Bronchial epithelial cell (primary cell): ENCODE measurements at regions not wholly inside any gene's neighbourhood (a gene's known extent, or its start where the extent isn't known, plus 50 kb on each side); places are given as distances from the start of the nearest gene placed in this dataset.

Source experiments
- DNase-seq: peaks from one replicate; pipeline ENCODE4 v3.0.0-alpha.2; 2010; ENCODE audit warnings: low read depth
- FAIRE-seq: peaks from 2 replicates; lab custom pipeline; 2011; peaks lifted over from hg19 to GRCh38; lab: Jason Lieb, UNC
- H3K27me3 ChIP-seq: 2 replicates; pipeline ENCODE4 v1.5.1; 2011; ENCODE audit warnings: low read length; ENCODE audit not compliant: control insufficient read depth, insufficient read depth
- H3K36me3 ChIP-seq: 2 replicates; pipeline ENCODE4 v1.5.1; 2011; ENCODE audit warnings: low read length; ENCODE audit not compliant: control insufficient read depth, insufficient read depth
- H3K4me3 ChIP-seq: 2 replicates; pipeline ENCODE4 v1.5.1; 2011; ENCODE audit warnings: mild to moderate bottlenecking, low read depth, low read length, control low read depth
- TF ChIP-seq, protein P1 (sequence below): IDR thresholded peaks from 2 replicates; pipeline ENCODE4 v1.5.1; 2011; ENCODE audit warnings: mild to moderate bottlenecking, moderate library complexity, low read length, control low read depth, inconsistent platforms; ENCODE audit not compliant: insufficient read depth, severe bottlenecking

GRCh38 chr18:60925892-60926291 is 407.3 kb upstream of the CDH20 start:
- FAIRE-seq (no peak), DNase-seq (no peak)
- Histone ChIP-seq H3K27me3 (no peaks in the 10 kb centered on the region), H3K4me3 (no peak overlapping the region), H3K36me3 (no peaks in the 10 kb centered on the region)
- TF ChIP-seq, protein P1, sequence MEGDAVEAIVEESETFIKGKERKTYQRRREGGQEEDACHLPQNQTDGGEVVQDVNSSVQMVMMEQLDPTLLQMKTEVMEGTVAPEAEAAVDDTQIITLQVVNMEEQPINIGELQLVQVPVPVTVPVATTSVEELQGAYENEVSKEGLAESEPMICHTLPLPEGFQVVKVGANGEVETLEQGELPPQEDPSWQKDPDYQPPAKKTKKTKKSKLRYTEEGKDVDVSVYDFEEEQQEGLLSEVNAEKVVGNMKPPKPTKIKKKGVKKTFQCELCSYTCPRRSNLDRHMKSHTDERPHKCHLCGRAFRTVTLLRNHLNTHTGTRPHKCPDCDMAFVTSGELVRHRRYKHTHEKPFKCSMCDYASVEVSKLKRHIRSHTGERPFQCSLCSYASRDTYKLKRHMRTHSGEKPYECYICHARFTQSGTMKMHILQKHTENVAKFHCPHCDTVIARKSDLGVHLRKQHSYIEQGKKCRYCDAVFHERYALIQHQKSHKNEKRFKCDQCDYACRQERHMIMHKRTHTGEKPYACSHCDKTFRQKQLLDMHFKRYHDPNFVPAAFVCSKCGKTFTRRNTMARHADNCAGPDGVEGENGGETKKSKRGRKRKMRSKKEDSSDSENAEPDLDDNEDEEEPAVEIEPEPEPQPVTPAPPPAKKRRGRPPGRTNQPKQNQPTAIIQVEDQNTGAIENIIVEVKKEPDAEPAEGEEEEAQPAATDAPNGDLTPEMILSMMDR: no peak

DNA sequence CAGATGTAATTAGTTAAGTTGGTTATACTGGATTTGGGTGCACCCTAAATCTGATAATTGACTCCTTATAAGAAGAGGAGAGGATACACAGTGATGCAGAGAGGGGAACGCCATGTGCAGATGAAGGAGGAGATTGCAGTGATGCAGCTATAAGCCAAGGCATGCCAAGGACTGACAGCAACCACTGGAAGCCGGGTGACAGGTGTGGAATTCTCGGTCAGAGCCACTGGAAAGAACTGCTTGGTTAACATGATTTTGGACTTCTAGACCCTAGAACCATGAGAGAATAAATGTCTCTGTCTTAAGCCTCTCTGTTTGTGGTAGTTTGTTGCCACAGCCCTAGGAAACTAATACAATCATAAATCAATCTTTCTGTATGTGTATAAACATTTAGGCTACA is 403.3 kb upstream of the CDH20 start:
- FAIRE-seq: peak; percentile 23
- no peaks in the 10 kb centered on the region for H3K36me3 ChIP-seq
- DNase-seq: no peak
- H3K4me3 ChIP-seq: no peak overlapping the region
- H3K27me3 ChIP-seq: no peaks in the 10 kb centered on the region
- TF ChIP-seq, protein P1: no peak

DNA sequence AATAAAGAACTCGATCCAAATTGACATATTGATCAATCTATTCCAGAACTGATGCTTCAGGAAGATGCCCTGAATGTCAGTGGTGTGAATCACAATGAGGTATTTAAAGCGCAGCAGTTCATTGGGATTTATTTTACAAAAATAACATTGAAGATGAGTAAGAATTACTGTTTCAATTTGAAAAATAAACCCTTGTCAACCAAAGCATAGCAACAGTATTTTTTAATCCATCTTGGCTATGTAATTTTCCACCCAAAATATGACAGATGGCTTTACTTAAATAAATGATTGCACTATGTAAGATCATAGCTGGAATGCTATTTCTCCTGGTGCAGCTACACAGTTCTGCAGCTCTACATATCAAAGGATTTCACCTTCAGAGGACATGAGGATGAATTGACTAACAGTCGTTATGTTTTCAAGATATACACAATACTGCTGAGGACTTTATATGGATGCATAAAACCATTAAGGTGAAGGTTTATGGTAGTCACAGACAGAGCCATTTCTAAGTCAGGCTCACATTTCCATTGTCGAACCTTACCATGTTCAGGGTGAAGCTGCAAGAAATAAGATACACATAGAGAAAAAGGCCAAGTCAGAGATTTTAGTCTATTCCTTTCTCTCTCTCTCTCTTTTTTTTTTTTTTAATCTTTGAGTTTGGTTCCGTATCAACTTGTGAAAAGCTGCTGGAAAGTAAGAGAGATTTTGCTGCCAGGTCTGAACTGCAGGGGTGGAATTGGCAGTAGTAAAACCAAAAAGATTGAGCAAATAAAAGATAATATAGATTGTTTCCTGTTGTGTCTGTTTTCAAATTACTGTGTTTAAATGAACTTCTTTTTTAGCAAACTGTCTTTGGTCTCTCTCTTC is 398.0 kb upstream of the CDH20 start:
- FAIRE-seq (no peak), DNase-seq (no peak)
- TF ChIP-seq, protein P1: no peak
- Histone ChIP-seq H3K27me3 (no peaks in the 10 kb centered on the region), H3K4me3 (no peak overlapping the region), H3K36me3 (no peaks in the 10 kb centered on the region)

GRCh38 chr18:60936101-60936500 is 397.1 kb upstream of the CDH20 start:
- TF ChIP-seq, protein P1: no peak
- no peak for DNase-seq
- FAIRE-seq: no peak

DNA sequence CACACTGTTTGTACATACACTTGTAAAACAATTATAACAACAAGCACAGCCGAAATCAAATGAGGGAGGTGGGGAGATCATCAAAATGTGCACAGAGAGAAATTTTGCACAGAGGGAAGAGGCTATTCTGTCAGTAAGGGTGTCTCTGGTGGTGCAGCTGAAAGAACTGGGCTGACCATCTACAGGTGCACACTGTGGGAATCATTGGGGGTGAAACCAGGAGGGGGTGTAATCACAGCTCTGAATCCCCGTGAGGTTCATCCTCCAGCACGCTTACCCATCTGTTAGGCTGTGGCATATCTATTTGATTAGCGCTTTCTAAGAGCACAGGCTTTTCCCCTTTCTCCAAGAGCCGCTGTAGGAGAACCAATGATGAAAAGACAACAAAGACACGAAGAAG is 389.9 kb upstream of the CDH20 start:
- TF ChIP-seq, protein P1: no peak
- H3K36me3 ChIP-seq: no peaks in the 10 kb centered on the region
- no peak overlapping the region for H3K4me3 ChIP-seq
- no peak for FAIRE-seq
- no peak for DNase-seq
- H3K27me3 ChIP-seq: no peaks in the 10 kb centered on the region

More at GRCh38 chr18:60936101-60936500, 397.1 kb upstream of the CDH20 start:
- Histone ChIP-seq H3K36me3 (no peaks in the 10 kb centered on the region), H3K27me3 (no peaks in the 10 kb centered on the region), H3K4me3 (no peak overlapping the region)
